Astrocyte of the hippocampus (primary cell): ENCODE measurements at regions not wholly inside any gene's neighbourhood (a gene's known extent, or its start where the extent isn't known, plus 50 kb on each side); places are given as distances from the start of the nearest gene placed in this dataset.
A peak's percentile ranks its signal among the peaks of the same experiment; 100 is the strongest.
"Not testable (repeated sequence)": the region's sequence is repeated elsewhere in the genome, so short reads cannot be mapped to it uniquely, and the experiment has no call there.

Experiments
- DNase-seq: peaks from one replicate; pipeline ENCODE4 v3.0.0; 2011; ENCODE audit warnings: low read depth, low spot score

DNA sequence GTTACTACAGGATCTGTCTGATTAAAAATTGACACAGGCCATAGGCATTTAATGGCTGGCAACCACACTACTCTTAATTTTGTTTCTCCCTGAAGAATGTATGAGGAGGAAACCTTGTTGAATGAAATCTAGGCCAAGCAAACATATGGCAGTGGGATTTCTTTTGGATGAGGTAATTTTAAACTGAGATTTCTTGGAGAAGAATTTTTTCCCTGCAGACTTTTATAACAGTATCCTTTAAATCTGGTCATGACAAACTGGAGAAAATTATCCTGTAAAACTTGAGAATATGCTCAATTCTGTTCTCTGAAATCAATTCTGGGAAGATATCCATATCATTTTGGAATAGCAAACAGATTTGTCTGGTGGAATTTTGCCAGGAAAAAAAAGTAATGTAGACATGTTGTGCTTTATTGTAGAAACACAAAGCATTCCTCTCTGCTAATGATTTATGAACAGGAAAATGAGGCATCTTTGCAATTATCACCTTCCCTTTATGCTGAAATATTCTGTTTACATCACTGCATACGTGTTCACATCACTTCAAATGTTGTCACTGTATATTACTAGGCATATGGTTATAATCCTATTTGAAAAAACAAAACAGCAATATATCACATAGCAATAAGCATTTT is 108.3 kb upstream of the ARSJ start:
- DNase-seq = peak; percentile 78

DNA sequence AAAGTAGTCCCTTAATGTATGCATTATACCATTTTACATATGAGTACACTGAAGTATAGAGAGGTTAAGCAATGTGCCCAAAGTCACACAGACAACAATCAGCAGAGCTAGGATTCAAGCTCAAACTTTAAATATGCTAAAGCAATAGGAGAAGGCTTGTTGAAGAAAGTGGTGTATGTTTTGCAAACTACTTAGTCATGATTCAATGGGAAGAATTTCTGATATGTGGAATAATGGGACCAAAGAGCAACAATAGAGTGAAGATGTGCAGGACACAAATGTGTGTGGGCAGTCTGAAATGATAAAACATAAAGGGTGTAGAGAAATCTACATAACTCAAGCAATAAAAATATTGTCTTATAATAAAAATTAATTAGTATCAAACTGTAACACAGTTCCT is 109.0 kb upstream of the ARSJ start:
- DNase-seq = no peak

DNA sequence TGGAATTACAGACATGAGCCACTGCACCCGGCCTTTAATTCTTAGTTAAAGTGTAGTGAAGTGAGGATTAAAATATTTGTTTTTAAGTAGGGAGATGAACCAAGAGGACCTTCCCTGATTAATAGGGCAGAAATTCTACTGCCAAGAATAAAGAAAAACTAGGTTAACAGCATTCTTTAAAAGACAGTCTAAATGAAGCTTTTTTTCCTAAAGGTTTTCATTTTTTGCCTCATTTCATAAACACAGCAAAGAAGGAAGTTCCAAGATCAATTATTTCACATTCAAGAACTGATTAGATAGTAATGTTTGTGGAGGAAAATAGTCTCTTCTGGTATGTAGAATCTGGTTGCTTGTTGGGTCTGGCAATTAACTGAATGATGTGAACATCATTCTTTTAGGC is 112.1 kb upstream of the ARSJ start:
- no peak for DNase-seq

DNA sequence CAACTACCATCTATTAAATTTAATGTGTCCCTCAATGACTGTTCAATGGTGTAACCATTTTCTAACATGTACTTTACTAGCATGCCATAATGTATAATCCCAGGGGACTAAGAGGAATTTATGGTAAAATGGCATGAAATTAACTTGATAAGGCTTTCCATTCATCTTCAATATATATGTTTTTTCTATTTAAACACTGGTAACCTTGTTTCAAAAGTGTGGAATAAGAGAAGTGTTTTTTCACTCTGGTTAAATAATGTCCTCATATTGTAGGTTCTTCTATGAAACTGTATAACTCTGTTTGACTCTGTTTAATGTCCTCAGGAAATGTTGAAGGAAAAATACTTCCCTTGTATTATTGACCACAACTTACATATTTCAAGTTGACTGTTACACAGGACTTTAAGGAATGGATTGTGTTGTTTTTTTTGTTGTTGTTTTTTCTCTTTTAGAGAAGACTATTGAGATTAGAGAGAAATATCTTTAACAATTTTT is 113.8 kb upstream of the ARSJ start:
- DNase-seq = no peak

DNA sequence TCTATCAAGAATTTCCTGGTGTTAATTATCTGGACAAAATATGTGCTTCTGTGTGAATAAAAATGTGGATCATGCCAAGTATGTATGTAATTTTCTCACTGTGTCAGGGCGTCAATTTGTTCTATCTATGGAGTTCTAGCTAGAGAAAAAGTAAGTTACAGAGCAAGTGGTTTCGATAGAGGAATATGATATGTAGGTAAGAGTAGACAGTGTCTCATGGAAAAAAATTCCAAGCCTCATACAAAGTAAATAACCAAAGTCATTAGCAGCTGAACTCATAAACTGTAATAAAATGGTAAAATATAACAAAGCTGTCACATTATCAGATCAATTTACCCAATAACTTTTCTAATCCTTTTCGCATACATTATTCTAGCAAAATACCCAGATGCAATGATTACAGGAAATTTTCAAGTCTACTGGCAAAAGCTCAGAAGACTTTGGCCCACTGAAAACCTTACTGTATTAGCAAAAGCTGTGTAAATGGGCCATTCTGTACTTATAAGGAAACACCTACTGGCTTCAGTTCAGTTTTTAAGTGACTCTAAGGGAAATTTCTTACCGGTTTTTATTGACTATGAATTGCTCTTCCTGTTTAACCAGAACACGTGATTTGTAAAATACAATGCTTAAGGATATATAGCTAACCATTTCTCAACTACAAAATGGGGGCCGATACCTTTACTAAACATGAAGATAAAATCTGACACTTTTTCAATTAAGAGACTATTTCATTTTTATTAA is 121.0 kb upstream of the ARSJ start:
- no peak for DNase-seq

DNA sequence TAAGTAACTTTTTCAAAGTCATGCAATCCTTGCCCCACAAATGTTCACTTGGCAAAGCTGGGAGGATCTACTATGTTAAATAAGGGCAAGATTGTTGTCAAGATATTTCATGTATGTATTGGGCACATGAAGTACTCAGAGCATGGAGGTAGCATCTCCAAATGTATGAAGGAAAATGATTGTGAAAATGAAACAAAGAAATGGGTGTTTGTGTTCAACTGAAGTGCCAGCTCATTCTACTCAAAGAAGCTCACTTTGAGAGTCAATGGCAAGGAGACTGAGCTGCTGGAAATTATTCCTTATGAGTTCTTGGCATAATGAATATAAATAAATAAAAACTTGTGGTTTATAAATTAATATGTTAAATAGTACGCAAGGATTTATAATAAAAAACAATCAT is 124.5 kb upstream of the ARSJ start:
- DNase-seq = no peak

DNA sequence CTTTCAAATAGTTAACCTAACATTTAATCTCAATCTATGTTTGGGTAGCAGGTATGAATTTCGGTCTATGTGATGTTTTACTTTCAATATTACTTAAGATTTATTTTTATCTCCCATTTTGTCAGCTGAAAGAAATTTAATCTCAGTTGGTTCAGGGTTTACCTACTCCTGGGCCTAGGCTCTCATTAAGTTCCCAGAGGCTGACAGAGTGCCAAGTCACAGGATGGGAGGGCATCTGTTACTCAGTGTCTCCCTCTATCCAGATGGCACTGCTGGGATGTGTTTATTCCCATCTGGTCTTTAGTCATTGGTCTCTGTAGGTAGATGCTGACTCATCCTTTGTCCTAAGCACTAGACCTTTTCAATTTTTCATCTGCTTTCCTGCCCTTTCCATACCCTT is 129.4 kb upstream of the ARSJ start:
- DNase-seq = no peak

DNA sequence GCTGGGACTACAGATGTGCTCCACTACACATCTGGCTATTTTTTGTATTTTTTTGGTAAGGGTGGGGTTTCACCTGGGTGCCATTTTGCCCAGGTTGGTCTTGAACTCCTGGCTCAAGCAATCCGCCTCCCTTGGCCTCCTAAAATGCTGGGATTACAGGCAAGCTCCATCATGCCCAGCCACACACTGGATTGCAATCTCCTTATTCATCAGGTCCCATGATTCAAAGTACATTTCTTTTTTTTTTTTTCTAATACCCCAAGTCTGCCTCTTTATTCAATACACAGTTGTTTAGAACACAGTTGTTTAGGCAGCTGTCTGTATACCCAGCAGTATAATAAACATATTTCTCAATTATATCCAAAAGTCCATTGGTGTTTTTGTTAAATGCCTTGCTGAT is 130.3 kb upstream of the ARSJ start:
- no peak for DNase-seq

DNA sequence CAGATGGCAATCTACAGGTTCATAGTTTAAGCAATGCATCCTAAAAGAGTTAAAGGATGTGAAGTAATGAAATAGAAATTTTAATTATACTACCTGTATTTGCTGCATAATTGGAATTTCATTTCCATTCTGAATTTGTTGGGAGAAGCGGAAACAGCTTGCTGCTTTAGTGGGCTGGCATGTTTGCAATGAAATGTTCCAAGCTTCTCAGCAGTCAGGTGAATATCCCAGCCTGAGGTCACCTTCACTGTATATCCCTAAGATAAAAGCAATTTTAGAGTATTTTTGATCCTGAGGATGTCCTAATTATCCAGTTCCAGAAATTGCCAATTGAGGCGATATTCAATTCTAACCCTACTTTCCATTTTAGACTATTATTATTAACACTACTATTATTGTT is 136.1 kb upstream of the ARSJ start:
- no peak for DNase-seq

DNA sequence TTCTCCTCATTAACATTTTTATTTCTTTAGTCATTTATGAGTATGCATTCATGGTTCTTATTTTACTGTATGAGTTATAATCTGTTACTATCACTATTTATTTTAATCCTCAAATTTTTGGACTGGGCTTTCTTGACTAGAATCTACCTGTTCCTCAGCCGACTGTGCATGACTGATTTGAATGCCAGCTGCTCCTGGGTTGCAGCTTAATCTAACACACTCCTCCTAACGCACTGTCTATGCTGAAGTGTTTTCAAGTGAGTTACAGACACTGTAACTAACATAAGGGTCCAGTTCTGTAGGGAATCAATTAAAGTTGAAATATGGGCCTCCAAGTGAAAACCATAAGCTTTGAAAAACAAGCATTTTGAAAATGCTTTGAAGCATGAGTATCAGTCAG is 137.4 kb upstream of the ARSJ start:
- no peak for DNase-seq

DNA sequence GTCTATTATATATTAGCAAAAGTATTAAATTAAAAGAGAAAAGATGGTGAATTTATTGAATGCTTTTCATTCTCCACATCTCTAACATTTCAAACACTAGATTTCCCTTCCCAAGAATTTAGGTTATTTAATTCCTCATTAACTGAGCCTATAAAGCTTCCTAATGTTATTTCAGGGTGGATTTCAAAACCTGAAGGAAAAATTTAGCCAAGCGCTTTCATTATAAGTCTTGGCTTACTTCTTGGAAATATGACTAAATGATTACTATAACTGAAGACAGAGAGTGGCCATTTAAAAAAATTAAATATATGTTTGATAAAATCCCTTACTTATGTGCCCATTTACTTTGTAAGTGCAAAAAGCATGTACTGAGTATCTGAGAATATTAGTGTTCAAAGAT is 141.8 kb upstream of the ARSJ start:
- no peak for DNase-seq

DNA sequence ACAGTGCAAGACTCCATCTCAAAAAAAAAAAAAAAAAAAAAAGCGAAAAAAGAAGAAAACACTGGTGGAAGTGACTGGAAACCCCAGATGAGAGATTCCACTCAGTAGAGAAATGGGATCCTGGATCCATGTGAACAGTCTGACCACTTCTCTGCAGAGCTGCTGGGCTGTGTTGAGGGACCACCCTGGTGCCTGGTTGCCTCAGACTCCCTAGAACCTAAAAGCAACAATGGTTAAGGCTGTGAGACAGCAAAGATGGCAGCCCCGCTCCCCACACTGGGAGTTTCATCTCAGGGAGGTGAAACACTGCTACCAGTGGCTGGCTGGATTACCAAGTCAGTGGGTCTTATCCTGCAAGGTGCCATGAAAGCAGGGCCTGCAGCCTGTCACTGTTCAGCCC is 152.8 kb upstream of the ARSJ start:
- DNase-seq = no peak

DNA sequence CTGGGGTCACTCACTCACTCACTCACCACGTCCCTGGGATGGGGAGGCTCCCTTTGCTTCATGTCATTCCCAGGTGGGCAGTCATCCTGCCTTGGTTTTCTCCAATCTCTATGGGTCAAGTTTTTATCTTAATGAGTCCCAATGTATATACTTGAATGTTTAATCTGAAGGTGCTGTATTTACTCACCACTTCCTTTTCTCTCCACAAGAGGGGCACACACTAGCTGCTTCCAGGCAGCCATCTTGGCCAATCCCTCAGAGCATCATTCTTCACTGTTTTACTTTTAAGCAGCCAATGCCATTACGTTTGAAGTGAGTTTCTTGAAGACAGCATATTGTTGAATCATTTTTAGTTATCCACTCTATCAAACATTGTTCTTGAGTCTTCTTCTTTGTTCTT is 153.4 kb upstream of the ARSJ start:
- peak; percentile 4 for DNase-seq

DNA sequence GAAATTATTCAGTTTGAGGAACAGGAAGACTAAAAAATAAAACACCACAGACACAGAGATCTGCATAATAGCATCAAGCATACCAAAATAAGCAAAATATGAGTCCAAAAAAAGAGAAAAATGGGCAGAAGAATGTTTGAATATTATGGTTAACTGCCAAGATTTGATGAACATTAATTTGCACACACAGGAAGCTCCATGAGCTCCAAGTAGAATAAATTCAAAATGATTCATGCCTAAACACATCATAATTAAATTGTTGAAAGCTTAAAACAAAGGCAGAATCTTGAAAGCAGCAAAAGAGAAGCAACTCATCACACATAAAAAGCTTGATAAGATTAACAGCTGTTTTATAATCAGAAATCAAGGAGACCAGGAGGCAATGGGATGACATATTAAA is 156.6 kb upstream of the ARSJ start:
- DNase-seq = no peak

DNA sequence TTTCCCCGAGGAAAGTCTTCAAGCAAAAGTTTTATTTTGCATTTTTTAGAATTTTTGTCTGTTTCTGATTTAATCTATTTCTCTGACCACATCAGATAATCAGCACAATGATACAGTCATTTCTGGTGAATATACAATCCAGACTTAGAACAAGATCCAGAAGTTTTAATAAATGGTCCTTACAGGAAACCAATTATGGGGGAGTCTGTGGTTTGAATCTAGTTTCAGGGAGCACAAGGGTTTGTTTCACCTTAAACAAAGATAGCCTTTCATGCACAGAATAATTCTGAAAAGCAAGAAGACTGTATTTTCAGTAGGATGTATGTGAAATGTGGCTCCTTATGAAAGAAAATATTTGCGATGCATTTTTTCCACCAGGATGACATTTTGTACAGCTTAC is 158.5 kb upstream of the ARSJ start:
- DNase-seq = no peak

DNA sequence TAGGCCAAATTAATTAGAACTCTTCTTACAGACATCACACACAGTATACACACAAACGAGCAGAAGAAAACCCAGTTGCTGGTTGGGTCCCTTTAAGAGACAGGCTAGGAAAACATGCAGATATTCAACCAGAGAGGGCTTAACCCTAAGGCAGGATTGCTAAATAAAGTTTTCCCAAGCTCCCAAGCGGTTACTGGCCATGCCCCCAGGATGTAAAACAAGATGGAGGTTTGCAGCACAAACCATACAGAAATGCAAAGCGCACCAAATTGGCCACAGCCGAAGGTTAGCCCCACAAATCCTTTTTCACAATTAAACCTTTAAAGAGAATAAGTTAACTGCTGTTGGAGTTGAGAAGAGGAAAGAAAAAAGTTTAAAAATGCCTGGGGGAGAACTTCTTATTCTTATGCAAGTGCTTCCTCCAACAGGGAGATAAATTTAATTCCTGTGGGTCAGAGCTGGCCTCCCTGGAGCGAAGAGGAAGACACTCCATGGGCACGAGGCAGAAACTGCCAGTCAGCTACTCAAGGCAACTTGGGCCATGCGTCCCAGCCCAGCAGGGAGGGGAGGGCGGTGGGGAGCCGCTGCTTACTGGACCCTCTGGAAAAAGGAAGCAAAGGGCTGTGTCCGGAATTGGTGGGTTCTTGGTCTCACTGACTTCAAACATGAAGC is 167.6 kb upstream of the ARSJ start:
- DNase-seq = no peak

DNA sequence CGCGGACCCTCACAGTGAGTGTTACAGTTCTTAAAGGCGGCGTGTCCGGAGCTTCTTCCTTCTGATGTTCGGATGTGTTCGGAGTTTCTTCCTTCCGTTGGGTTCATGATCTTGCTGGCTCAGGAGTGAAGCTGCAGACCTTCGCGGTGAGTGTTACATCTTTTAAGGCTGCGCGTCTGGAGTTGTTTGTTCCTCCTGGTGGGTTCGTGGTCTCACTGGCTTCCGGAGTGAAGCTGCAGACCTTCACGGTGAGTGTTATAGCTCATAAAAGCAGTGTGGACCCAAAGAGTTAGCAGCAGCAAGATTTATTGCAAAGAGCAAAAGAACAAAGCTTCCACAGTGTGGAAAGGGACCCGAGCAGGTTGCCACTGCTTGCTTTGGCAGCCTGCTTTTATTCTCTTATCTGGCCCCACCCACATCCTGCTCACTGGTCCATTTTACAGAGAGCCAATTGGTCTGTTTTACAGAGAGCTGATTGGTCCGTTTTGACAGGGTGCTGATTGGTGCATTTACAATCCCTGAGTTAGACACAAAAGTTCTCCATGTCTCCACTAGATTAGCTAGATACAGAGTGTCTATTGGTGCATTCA is 168.3 kb upstream of the ARSJ start:
- DNase-seq = not testable (repeated sequence)

DNA sequence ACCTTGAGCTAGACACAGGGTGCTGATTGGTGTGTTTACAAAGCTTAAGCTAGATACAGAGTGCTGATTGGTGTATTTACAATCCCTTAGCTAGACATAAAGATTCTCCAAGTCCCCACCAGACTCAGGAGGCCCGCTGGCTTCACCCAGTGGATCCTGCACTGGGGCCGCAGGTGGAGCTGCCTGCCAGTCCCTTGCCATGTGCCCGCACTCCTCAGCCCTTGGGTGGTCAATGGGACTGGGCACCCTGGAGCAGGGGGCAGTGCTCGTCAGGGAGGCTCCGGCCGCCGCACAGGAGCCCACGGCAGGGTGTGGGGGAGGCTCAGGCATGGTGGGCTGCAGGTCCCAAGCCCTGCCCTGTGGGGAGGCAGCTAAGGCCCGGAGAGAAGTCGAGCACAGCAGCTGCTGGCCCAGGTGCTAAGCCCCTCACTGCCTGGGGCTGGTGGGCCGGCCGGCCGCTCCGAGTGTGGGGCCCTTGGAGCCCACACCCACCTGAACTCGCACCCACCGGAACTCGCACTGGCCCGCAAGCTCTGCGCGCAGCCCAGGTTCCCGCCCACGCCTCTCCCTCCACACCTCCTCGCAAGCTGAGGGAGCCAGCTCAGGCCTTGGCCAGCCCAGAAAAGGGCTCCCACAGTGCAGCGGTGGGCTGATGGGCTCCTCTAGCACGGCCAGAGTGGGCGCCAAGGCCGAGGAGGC is 169.1 kb upstream of the ARSJ start:
- DNase-seq = not testable (repeated sequence)

DNA sequence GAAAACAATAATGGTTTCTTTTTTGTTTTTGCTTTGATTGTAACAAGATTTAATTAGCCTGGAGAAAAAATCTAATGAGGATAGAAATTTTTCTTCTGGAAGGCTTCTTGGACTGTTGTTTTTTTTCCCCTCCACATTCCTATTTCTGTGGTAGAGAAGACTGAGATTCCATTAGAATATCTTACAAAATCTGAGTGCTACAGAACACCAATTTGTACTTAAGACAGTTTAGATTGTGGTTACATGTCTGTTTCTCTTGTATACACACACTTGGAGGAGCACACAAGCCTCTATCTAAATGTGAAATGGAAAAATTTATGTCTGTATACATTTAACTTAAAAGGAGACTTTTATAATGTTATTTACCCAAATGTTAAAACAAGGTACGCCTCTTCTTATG is 176.9 kb upstream of the ARSJ start:
- peak; percentile 37 for DNase-seq

DNA sequence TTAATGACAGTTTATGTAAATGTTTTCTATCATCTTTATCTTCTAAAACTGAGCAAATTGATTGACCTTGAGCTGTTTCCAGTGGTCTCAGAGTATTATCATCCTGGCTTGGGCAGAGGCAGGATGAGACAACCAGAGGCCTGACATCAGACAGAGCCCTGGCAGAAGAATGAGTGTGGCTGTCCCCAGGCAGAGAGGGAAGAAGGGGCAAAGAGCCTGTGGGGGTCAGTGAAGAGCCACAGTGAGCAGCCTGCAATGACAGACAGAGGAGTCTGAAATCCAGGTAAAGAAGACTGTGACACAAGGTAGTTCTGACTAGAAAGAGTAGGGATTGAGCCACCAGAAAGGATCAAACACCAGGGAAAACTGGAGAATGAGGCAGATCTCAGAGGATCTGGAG is 182.4 kb upstream of the ARSJ start:
- no peak for DNase-seq

DNA sequence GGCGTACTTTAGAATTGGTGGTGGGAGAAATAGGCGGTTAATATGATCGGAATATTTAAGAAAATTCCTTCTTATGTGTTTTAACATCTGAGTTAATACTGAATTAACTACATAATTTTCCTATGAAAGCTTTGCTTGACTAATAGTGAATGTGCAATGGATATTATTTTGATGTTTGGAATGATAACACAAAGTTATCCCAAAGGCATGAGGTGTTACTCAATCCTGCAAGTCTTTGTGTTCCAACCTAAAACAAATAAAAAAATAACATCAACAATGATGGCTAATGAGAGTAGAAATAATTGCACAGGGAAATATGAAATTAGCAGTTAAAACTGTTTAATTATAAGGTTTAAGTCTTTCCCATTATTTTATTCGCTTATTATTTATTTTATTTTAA is 183.6 kb upstream of the ARSJ start:
- DNase-seq = no peak

DNA sequence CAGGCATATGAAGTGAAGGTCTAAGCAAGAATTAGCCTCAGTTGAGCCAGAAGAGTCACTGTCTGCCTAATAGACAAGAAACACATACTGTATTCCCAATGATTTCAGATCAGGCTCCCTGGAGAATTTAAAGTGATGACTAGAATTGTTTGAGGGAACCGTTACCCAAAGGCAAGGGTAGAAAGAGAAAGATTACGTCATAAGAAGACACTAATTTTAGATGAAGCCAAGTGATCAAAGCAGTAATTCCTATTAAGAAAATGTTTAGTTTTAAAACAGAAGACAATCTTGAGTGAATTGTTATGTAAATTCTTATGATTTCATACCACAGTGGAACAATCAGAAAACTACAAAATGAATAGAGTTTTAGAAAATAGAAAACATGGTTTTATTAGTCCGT is 194.5 kb upstream of the ARSJ start:
- DNase-seq = no peak
